Activated CD4-positive, alpha-beta T cell treated with anti-CD3 and anti-CD28 coated beads for 24 hours (primary cell): ENCODE measurements at regions not wholly inside any gene's neighbourhood (a gene's known extent, or its start where the extent isn't known, plus 50 kb on each side); places are given as distances from the start of the nearest gene placed in this dataset.

ENCODE experiments used
- DNase-seq, 2 donors: peaks; one replicate each; pipeline ENCODE4 v3.0.0-alpha.2; 2020; ENCODE audit warnings: low read depth in 2 of 2

DNA sequence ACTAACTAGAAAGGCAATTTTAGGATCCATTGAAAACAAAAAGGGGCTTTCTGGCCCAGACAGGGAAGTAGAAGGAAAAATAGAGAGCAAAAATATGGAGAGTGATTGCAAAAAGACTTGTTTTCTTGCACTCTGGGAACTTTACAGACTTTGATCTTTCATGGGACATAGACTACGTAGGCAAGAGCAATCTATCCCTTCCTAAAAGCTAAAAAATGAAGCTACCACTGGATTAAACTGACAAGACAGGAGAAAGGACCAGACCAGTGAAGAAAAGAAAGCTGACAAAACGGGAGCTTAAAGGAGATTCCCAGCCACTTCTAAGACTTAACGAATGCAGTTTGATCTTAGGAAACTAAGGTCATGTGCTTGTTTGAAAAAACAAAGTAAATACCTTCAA, 524.5 kb downstream of the KLF5 start:
- DNase-seq: no peak

DNA sequence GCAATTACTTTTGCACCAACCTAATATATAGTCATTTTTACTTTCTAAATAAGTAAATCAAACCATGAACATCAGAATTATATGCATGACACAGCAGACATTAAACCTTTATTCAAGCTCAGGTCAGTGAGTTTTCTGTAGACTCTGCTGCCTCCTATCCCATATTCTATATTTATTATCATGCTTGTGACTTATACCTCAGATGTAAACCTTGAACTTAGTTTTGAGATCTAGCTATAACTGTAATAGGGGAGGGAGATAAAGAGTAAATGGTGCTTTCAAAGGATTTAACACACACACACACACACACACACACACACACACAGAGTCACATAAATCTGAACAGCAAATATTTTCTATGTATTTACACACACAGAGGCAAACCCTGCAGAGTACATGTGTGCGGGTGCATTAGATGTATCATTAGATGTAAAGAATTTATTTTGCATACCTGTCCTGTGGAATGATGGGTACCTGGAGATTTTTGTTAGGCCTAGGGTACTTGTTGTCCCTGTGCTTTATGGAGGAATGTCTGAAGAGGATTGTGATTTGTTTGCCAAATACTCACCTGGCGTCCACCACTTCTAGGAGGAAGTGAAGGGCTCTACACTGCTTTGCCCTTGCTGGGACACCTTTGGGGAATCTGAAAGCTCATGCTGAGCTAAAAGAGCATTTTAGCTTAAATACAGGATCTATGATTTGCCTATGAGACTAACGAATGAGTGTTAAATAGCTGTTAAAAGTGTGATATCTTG, 521.9 kb downstream of the KLF5 start:
- no peak for DNase-seq

DNA sequence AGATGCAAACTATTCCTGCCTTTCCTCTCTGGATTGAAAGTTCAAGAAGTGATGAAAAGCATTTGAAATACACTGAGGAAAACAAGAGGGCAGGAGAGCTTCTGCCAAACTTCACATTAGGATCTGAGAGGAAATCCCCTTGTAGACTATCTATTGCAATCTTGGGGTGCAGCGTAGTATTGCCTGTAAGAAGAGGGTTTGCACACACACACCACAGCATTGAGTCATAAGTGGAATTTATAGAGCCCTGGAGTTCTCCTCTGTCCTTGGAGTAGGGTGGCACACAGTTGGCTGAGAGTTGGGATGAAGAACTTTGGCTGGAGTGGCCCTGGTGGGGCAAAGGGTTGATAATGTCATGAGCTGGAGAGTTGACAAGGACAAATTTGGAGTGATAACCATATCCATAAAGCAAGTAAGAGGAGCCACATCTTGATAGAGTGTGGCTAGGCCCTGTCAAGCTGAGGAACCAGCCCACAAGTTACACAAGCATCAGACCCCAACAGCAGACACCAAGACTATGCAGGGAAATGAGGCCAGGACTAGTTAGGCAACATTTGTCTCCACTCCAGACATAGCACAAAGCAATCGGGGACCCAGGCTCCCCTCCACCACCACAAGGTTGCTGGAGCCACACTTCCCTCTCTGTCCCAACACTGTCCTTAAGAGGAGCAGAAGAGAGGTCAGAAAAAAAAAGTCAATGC, 520.9 kb downstream of the KLF5 start:
- no peak for DNase-seq

DNA sequence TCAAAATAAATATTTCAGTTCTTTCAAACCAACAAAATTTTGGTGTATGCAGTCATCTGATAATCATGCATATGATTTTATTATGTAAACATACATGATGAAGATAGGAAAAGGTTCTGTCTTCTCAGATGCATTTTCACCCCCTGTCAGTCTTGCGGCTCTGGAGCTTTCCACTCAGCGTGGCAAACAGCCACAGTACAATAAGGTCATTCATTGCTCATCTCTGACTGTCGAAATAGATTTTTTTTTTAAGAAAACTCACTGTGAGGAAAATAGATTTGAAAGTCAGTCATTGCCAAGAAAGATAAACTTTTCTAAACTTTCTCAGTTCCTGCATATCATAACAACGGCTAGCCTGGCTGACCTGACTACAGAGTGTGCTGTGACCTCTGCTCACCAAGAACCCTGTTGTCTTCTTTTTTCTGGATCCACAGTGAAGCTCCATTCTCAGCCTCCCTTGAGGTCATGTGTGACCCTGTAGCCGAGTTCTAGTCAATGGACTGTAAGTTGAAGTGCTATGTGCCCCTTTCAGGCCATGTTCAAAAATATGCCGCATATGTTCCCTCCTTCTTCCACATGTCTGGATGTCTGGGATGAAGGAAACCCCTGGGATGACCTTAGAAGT, 519.6 kb downstream of the KLF5 start:
- DNase-seq: no peak

DNA sequence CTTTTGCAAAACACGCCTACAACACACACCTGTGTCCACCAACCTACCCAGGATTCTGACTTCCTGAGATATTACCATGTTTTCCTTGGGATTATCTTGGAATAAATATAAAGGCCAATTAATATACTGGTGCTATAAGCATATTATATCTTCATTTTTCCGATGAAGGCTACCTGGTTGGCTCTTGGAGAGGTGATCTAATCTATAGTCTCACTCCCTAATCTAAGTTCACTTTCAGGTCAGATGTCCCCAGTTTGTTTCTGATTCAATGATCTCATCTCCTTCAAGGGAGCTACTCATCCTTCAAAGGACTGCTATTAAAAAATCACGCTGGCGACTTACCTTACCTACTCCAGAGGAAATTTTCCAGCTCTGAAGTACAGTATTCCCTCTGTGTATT, 517.5 kb downstream of the KLF5 start:
- no peak for DNase-seq

DNA sequence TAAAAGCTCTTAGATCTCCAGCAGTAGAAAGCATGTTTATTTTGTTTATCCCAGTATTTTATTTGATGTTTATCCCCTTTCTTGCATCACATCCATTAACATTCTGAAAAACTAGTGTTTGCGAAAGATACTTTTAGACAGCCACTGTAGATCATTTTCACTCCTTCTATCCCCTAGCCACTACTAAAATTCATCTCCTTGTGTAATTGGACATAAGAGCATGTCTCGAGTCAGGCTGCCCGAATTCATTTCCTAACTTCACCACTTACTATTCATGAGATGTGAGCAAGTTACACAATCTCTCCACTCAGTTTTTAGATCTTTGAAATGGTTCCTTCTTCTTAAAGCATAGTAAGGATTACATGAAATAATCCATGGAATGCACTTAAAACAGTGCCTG, 514.0 kb downstream of the KLF5 start:
- DNase-seq: no peak

DNA sequence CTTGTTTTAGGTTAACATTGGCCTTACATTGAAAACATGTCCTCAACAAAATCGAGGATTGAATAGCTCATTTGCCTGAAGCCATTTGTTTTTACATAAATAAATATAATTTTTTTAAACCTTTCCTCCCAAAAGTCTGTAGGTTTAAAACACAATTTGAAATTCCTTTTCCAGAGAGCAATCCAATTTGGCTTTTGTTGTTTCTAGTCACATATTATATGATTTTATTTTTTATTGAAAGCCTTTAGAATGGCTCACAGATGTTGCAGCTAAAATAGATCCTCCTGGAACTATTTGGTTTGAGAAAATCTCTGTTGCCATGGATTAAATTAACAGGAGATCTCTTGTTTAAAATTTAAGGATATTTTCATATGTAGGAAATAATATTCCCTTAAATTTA, 512.6 kb downstream of the KLF5 start:
- DNase-seq: no peak

DNA sequence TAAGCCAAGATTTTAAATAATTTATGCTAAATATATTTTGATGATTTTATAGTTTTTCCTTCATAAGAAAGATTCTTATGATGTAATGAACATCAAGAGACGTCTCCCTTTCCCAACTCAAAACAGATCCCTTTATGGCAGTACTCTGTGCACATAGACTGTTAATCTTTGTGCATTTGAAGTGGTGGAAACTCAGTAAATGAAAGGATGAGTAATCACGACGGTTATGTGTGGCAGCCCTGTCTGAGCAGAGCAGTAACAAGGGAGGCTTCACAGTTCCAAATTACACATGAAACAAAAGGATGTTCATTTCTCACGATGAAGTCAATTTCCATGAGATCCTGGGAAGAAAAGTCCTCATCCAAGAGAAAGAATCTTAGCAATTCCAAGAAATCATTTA, 498.1 kb downstream of the KLF5 start:
- no peak for DNase-seq

DNA sequence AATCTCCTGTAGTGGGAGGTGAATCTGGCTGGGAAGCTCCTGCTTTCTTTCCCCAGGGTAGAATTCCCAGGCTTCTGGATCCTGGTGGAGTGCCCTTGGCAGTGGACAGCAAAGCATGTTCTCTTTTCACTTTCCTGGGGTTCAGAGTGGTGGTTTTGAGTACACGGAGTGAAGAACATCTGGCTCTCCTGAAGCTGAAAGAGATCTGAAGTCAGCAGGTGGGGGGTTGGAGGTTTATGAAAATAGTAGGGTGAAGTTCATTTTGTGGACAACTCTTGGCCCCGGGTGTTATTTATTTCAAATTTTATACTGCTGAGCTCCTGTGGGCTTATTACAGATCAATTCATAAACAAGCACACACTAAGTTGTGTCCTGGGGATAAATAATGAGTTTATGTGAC, 497.3 kb downstream of the KLF5 start:
- no peak for DNase-seq

DNA sequence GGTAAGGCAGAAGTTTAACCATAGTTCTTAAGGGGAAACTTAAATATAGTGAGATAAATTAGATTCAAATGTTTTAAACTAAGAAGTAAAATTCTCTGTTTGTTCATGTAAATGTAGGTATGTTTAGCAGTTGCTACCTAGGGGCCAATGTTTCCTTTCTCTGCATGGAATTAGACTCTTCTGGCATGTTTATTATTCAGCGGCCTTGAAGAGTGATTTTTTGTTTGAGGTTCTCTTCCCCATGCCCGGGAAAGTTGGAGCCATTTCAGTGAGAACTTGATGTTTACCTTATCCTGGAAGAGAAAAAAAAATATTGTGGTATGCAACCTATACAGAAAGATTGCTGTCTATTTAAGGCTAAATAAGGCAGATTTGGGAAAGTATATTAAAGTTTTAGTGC, 492.9 kb downstream of the KLF5 start:
- no peak for DNase-seq

DNA sequence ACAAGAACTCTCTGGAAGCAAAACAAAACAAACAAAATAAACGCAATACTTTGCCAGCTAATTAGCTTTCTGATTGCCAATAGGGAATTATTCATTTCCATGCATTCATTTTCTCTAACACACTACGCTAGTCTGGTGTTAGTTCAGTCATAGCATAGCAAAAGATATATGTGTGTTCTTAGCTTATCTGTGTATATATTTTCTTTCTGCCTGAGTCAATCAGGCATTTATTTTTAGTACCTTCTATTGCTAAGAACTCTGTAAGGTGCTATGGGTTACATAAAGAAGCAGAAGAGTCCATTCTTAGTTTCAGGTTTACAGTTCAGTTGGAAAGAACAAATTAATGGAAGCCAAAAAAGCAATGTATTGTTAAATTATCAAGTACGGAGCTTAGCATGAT, 490.9 kb downstream of the KLF5 start:
- no peak for DNase-seq

DNA sequence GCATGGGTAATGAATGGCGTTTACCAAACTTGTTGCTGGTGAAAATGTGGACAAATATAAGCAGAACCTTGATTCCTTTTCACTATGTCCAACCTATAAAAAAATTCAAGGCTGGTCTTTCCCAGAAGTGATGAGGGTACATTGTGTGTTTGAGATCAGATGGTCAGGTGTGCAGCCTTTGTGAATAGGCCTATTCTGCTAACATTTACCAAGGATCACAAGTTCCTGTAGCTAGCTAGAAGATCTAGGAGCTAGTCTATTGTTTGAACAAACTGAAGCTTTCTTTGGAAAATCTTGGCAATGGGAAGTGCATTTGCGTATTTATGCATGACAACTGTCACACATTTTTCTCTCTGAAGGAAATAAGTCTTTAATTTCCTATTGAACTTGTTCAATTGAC, 489.6 kb downstream of the KLF5 start:
- no peak for DNase-seq

DNA sequence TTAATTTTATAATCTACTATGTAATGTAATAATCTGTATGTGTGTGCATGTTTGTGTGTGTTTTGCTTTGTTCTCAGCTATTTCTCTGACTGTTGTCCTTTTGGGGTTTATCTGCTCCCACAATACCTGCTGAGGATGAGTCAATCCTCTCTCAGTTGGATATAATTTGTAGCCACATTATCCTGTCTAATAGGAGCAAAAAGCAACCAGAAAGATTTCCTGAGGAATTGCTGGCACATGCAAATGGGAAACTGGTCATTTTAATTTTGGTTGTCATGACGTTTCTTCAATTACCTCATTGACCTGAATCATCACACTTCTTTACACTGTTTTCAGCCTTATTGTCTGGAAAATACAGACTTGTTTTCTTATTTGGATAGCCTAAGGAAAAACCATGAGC, 488.4 kb downstream of the KLF5 start:
- DNase-seq: no peak

DNA sequence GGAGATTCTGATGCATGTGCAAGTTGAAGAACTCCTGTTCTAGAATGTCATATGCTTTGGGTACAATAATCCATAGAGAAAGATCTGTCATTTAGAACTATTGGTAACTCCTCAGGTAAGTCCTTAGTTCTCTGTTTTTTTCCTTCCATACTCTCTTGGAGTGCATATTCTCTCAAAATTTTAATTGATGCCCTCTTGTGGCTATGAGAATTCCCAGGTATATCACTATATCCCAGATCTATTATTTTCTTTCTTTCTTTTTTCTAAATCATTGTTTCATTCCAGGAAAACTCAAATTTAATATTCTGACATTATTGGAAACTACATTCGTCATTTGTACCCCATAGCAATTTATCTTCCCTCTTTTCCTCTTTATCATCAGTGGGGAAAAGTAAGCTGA, 485.4 kb downstream of the KLF5 start:
- DNase-seq: no peak

DNA sequence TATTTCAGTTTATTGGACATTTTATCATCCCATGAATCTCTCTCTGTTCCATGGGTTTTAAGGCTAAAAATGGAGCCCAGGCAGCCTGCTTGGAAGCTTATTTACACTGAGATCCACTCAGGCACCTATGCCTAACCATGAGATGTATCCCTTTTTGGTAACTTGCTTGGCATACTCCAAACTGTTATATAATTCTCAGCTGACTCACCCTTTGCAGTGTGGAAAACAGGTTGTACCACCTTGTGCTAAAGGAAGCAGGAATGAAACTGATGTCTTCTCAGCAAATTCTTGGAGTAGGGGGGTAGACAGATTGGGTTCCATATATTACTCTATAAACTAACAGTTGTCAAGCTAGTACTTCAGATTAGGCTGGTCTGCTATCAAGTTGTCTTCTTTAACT, 483.6 kb downstream of the KLF5 start:
- DNase-seq: no peak

DNA sequence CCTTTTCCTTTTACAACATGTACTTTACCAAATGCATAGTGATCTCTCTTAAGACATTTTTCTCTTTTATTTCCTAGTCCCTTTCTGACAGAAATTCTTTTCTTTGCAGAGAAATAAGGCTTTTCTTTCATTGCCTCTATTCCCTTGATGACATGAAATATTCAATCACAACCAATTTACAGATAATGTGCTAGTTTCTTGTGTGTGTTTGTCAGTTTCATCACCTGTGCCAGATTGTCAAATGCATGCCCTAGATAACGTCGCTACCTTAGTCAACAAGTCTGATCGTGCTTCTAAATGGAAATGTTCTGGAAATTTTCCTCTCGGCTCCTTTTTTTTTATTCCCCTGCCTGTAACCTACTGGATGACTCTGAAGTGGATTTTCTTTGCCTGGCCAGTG, 478.1 kb downstream of the KLF5 start:
- no peak for DNase-seq

DNA sequence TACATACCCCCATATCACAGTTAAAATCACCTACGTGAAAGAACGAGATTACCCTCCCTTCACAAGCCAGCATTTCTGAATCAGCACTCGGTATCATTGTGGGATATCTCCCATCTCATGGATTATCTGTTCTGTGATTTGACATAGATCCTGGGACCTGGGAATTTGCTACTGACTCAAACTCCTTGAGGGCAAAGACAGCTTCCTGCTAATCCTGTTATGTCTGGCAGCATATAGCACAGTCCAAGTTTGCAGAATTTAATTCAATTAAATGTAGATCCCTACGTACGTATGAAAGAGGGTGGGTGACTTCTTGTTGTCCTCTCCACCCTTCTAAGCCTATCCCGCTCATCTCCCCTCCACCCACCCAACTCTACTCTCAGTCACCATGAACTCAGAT, 476.5 kb downstream of the KLF5 start:
- no peak for DNase-seq

DNA sequence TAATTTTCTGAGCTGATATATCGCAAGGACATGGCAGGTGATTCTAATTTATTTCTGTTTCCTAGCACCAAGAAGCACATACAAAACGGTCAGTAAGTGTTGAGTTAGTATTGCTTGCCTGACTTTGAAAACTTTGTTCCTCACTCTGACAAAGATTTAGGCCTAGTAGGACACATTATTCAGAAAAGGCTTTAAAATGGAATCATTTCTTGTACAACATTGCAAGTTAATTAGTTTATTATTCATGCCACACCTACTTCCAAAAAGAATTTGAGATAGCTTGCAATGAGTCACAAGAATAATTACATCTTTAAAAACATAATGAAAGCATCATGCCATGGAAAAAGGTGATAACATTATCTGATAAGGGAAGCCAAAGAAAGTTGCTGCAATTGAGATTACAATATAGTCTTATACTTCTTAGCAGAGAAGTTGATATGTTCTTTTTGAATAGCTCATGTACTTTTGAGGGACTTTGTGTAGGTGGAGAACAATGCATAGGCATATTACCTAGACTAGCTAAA, 474.2 kb downstream of the KLF5 start:
- DNase-seq: no peak

DNA sequence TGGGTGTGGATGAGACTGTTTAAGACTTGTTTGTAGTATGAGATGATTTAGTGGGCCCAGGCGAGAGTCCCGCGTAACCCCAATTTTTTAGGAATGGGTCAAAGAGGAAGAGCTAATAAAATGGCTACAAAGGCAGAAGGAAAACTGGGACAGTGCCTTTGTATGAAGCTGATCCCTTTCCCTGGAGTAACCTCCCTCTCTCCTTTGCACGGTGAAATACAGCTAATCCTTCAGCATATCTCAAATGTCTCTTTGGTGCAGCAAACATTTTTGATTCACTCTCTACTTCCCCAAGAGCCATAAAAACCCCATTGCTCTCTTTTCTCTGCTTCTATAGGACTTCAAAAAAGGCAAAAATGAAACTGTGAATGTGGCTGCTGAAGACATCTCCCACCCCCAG, 473.8 kb downstream of the KLF5 start:
- no peak for DNase-seq

DNA sequence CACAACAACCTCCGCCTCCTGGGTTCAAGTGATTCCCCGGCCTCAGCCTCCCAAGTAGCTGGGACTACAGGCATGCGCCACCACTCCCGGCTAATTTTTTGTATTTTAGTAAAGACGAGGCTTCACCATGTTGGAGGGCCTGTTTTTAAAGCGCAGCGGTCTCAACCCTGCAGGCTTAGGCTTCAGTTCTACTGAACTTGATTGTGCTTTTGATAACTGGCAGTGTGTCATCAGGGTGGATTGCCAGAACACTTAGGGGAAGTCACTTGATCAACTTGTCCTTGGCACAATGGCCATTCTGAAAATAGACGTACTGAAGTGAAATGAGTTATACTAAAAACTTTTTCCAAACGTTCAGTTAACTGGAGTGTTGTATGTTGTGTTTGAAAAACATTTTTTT, 472.2 kb downstream of the KLF5 start:
- DNase-seq: no peak

DNA sequence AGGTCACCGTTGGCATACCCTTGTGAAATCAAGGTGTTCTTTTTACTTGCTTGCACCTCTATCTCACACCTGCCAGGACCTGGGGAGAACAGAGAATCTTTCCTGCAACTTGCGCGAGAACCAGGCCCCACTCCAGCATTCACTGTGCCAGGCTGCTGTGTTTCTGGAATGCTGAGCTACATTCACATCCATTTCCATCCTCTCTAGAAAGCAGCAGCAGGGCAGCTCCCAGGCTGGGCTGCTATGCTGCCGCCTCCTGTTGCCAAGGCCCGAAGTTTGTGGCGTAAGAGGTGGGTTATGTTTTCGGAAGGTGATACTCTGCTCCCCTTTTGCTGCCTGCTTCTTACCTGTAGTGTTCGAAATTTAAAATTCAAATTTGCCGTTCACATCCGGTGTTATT, 464.1 kb downstream of the KLF5 start:
- DNase-seq: no peak

DNA sequence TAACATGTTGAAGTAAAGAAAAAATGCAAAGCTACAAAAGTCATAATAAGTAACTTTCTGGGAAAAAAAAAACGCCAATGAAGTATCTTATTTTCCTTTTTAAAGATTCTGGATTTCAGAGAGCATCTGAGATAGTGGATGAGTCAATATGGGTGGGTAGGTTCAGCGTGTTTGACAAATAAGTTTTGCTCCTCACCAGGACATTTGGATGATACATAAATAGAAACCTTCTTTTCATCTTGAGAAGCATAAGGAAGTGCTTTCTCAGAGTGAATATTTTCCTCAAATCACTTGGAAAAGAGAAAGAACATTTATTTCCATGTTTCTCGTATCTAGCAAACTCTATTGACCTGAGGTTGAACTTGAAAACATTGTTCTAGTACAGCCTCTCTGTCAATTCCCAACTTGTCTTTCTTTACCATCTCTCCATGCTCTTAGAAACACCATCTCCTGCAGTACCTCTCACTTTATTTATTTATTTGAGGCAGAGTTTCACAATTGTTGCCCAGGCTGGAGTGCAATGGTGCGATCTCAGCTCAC, 463.2 kb downstream of the KLF5 start:
- no peak for DNase-seq

DNA sequence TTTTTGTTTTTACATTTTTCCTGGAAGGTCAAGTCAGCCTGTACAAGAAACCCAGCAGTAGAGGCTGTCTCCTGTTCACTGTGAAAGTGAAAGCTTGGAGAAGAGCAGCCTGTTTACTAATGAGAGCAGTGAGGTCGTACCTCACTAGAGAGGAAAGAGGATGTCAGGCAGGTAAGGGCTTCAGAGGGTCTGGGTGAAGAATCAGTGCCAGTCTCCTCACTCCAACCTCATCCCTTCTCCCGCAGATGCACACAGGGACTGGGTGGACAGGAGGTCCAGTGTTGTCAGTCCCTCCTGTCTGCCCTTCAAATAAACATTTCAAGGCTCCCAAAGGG, 462.5 kb downstream of the KLF5 start:
- DNase-seq: no peak
